Stimulated activated CD8-positive, alpha-beta memory T cell treated with anti-CD3 and anti-CD28 coated beads, Interleukin-12 subunit alpha, Interleukin-12 subunit beta, amount 100 ng/mL, for 1 hour (primary cell): ENCODE measurements at regions not wholly inside any gene's neighbourhood (a gene's known extent, or its start where the extent isn't known, plus 50 kb on each side); places are given as distances from the start of the nearest gene placed in this dataset.

Source experiments
- DNase-seq: peaks from one replicate; pipeline ENCODE4 v3.0.0-alpha.2; 2020; ENCODE audit warnings: low read depth

DNA sequence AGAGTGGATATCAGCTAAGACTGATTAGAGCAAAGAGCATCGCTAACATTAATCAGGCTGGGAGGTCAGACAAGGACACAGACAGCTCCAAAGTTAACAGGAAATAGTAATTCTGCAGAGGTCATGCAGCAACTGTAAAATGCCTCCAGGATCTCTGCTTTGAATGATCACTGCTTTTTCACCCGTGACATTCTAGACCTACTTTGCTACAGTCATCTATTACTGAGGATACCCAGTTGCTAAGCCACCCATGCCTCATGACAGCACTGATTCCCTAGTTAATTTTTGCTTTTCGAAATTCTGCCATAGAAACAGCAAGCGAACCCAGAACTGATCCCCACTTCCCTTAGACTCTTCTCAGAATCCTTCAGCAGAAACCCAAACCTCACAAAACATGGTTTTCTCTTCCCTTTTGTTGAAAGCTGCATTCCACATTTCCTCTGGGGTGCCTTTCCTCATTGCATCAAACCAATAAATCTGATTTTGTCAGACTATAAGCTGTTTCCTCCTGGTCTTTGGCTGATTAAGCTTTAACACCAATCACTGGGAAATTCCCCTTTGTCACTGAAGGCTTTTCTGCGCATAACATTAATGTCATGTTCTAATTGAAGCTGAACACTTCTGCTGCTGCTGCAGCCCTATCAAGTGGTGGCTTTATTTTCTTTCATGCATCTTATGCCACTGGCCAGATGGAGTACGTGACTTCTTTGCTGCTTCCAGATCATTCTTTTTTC is 201.1 kb upstream of the CHD1 start:
- DNase-seq = no peak

DNA sequence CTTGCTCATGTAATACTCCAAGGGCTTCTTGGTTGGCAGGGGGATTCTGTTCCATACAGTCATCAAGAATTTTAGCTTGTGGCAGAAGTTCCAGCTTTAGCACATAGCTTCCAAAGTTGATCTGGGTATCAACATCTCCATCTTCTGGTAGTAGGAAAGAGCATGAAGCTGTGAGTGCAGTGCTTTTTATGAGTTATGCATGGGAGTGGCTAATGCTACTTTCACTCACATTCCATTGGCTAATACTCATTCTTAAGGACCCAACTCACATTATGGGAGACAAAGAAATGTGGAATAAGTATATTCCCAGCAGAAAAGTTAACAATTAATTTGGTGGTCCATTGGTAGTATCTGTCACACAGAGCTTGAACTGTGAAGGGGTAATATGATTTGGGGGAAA is 194.2 kb upstream of the CHD1 start:
- no peak for DNase-seq

DNA sequence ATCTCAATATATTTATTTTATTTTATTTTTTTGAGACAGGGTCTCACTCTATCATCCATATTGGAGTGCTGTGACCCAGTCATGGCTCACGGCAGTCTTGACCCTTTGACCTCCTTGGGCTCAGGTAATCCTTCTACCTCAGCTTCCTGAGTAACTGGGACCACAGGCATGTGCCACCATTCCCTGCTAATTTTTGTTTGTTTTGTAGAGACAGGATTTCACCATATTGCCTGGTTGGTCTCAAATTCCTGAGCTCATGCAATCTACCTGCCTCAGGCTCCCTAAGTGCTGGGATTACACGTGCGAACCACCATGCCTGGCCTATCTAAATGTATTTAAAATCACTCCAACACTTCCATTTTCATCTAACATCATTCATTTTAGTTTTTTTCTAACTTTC is 190.5 kb upstream of the CHD1 start:
- DNase-seq = no peak

DNA sequence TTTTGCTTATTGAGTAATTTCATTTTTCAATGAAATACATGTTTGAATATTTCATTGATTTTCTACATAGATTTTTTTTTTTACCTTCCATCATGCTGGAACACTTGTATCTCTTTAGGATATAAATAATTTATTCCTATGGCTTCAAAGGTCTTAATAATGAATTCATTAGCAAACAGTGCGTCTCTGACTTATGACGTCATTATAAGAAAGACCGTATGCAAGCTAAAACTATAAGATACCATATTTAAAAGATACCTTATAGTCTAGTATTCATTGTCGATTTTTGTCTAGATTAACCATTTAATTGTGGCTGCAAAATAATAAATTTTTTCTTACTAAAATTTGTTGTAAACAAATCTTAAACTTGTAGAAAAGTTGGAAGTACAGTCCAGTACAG is 187.7 kb upstream of the CHD1 start:
- DNase-seq = no peak

DNA sequence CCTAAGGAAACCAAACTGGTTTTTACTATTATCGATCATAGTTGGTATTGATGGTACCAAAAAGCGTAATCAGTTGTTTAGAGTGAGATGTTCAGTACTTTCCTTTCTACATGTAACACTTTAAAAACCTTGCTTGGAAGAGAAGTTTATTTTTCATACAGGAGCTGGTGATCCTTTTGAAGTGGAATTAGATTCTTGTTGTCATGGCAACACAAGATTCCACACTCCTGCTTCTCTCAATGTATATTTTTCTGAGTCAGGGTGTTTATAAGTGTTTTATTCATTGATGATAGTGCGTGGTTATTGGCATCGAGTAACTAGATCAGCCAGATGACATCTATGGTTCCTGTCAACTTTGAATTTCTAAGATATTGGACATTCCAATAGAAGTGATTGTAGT is 181.1 kb upstream of the CHD1 start:
- no peak for DNase-seq

DNA sequence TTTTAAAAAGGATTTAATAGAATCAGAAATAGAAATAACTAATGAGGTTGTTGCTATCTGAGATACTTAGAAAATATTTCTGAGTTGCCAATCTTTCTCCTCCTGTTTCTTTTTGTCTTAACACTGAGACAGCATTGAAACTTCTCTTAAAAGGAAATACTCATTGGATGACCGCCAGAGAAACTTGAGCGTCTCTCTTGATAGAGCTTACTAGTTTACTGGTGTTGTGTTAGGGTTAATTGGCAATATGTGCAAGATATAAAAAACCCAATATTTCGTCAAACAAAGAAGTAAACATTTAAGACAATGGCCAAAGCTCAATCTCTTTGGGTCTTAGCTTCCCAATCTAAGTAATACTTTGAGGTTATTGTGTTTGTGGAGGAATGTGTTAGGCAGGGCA is 176.4 kb upstream of the CHD1 start:
- DNase-seq = no peak

DNA sequence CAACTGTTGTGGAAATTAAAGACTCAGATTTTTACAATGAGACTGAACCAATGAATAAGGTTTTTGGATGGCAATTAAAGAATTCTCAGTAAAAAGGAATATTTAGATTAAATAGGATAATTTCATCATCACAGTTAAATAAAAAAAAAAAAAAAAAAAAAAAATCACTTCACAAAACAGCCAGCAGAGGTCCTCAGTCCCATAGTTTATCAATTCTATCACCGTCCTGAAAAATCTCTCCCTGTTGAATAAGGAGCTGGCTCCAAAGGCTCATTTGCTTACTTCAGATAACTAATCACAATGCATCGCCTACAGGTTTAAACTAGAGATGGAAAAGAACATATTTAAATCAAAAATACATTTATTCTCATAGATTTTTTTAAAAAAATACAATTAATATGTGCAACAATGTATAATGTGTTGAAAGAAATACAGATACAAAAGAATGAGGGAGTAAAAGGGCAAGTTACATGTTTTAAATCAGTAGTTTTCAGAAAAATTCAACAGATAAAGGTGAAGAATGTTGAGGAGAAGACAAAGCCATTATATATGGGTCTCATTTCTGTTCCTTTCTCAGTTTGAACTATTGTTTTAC is 175.8 kb upstream of the CHD1 start:
- DNase-seq = no peak

DNA sequence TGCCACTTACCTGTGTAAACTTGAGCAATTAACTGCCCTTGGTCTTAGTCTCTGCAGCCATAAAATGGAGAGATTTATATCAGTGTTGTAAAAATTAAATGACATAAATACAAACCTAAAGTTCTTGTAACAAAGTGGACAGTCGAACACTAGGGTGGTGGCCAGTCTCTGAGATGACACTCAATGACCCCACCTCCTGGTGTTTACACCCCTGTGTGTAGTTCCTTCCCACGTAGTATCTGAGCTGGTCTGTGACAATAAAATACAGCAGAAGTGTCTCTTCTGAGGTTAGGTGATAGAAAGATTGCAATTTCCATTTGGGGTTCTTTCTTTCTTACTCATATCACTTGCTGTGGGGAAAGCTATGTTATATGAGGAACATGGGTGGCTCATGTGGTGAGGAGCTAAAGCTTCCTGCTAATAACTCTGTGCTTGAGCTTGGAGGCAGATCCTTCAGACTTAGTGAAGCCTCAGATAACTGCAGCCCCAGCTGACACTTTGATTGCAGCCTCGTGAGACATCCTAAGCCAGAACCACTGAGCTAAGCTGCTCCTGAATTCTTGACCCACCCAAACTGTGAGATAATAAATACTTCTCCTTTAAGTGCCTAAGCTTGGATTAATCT is 173.4 kb upstream of the CHD1 start:
- no peak for DNase-seq

DNA sequence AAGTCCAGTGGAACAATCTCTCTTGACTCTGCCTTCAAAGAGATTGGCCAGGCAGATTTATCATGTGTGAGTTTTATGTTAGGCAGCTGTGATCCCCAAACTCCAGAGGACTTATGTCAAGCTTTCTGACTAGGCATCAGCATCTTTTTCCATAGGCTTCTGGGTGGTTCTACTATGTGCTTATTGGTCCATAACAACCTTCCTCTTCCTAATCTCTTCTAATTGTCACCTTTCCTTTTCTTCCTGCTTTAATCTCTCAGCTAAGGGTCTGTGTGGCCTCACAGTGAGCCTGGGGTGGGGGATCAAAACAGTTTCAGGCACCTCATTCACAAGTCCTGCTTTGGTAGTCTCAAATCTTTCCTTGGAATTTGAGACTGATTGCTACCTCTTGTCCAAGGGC is 170.9 kb upstream of the CHD1 start:
- no peak for DNase-seq

DNA sequence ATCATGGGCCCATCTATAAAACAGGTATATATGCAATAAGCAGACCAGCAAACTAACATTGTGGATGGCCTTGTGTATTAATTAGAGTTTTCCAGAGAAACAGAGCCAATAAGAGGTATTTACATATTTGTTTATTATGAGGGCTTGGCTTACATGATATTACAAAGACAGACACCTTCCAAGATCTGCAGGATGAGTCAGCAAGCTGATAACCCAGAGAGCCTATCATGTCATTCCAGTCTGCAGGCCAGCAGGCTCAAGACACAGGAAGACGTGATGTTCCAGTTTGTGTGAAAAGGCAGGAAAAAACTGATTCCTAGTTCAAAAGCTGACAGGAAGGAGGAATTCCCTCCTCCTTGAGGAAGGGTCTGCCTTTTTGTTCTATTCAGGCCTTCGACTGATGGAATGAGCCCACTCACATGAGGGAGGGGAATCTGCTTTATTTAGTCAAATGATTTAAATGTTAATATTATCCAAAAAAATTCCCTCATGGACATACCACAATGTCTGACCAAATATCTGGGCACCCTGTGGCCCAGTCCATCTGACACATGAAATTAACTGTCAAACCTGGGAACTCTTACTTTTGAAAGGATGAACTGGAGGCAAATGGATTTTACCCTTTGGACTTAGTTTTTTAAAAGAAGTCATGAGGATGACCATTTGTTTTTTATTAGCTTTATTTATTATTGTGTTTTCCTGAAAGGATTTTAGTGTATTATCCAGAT is 161.2 kb upstream of the CHD1 start:
- no peak for DNase-seq

DNA sequence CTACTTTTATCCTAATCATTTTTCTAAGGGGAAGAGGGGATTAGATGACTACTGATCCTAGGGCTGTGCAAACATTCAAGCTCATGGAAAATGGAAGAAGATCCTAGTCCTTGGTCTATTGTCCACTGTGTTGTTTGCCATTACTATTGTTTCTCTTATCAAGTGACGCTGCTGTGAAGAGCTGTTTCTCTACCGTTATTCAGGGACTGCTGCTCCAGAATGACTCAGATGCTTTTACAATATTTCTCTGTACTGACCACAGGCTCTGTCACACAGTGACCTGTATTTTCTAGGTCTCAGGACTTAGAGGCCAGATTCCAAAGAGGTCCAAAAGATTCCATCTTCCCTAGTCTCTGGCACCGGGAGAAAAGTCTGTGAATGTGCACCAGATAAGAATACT is 159.5 kb upstream of the CHD1 start:
- no peak for DNase-seq

DNA sequence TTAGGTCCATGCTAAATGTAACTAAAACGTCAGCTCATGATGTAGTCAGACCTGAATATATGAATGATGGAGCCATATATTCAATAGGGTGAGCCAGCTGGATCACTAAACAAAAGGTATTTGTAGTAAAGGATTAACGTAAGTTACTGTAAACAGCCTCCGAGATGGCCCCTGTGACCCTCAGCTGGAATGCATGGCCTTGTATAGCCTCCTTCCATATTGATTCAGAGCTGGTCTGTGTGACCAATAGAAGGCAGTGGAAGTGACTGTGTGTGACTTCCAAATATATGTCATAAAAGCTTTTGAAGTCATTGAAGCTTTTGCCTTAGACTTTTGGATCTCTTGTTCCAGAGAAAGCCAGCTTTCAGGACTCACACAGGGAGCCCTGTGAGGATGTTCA is 154.4 kb upstream of the CHD1 start:
- no peak for DNase-seq

DNA sequence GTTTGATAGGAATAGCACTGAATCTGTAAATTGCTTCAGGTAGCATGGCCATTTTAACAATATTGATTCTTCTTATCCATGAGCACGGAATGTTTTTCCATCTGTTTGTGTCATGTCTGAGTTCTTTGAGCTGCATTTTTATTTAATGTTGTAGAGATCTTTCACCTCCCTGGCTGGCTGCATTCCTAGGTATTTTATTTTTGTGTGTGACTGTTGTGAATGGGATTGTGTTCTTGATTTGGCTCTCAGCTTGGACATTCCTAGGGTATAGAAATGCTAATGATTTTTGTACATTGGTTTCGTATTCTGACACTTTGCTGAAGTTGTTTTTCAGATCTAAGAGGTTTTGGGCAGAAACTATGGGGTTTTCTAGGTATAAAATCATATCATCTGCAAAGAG is 152.9 kb upstream of the CHD1 start:
- DNase-seq = no peak

DNA sequence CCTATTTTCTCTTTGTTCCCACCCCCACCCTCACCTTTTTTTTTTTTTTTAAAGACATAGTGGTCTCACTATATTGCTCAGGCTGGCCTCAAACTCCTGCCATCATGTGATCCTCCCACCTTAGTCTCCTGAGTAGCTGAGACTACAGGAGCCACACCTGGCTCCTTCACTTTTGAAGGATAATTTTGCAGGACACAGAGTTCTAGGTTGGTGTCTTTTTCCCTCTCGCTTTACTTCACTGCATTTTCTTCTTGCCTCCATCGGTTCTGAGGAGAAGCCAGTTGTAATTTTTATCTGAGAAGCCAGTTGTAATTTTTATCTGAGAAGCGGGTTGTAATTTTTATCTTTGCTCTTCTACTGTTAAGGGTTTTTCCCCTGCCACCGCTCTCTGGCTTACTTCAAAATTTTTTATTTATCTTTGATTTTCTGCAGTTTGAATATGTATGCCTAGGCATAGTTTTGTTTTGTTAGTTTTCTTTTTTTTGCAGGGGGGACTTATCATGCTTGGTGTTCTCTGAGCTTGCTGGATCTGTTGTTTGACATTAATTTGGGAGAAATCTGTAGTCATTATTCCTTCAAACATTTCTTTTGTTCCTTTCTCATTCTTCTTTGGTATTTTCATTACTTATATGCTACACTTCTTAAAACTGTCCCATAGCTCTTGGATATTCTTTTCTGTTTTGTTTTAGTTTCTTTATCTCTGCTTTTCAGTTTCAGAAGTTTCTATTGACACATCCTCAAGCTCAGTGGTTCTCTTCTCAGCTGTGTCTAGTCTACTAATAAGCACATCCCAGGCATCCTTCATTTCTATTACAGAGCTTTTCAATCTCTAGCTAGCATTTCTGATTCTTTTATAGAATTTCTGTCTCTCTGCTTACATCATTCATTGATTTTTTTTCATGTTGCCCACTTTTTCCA is 148.2 kb upstream of the CHD1 start:
- no peak for DNase-seq

DNA sequence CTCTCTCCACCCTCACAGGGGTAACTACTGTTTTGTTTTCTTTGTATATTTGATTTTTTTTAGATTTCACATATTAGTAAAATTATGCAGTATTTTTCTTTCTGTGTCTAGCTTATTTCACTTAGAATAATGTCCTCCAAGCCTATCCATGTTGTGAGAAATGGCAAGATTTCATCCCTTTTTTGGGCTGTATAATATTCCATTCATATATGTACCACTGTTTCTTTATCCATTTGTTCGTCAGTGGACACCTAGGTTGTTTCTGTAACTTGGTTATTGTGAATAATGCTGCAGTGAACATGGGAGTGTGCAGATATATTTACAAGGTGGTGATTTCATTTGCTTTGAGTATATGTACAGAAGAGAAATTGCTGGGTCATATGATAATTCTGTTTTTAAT is 144.0 kb upstream of the CHD1 start:
- DNase-seq = no peak

DNA sequence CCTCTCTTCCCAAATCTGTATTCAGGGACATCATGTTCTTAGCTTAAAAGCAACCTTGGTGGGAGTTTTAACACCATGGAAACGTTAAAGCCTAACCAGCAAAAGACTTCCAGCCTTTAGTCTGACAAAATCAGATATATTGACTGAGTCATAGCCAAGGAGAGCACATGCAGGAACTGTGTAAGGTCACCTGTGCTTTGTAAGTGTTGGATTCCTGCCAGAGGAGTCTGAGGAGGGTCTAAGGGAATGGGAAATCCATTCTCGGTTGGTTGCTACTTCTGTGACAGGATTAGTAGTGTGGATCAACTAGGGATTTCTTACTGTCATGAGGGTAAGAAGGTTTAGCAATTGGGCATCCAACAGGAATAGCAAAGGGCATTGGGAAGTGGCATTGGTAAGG is 142.0 kb upstream of the CHD1 start:
- DNase-seq = no peak

DNA sequence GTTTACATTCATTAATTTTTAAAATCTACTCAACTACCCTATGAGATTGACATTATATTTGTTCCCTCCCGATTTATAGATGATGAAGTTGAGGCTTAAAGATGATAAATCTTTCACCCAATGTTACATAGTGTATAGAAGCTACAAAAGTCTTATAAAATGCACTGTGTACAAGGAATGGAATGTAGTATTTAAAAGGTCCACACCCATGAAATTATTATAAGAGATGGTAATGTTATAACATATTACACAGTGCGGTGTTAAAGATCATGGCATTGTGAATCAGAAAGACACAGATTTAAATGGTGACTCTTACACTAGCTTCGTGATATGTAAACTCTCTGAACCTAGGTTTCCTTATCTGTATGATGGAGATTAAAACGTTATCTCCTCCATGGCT is 141.6 kb upstream of the CHD1 start:
- DNase-seq = no peak

DNA sequence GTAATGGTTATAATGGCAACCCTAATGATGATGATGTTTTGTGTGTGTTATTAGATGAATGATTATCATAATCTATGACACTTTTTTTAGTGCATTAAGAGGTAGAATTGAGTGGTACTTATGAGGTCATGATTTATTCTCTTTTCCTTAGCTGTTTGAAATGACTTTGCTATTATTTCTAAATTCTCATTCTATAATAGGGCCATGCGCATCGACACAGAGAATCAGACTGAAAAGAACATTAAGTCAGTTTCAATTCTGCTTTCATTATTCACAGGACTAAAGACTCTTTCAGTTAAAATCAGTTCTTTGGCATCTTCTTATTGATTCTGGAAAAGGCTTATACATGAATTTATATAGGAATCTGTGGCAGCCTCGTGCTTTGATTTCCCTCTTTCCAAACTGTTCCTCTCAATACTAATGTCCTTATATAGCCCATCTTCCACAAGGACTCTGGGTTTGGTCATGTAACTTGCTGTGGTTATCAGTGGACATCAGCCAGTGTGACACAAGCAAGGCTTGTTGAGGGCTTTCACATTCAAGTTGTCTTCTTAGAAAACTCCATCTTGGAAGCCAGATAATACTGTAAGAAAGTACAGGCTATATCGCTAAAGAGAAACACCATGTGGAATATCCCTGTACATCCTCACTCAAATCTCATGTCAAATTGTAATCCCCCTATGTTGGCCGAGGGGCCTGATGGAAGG is 140.3 kb upstream of the CHD1 start:
- no peak for DNase-seq

DNA sequence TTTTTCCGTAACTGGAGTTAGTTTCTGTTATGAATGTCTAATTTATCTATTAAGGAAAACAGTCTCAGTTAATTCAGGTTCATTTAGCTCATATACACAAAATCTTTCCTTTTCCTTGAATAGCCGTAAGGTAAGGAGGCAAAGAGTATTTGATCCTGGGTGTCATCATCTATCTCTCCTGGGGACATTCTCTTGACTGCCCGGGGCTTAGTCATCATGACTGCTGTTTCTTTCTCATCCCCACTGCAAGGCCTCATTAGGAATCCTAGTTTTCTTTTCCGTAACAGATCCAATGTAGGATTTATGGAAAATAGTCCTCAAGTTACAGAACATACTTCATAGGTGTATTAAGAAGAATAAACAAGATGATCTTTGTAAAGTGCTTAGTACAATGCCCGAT is 134.9 kb upstream of the CHD1 start:
- no peak for DNase-seq

DNA sequence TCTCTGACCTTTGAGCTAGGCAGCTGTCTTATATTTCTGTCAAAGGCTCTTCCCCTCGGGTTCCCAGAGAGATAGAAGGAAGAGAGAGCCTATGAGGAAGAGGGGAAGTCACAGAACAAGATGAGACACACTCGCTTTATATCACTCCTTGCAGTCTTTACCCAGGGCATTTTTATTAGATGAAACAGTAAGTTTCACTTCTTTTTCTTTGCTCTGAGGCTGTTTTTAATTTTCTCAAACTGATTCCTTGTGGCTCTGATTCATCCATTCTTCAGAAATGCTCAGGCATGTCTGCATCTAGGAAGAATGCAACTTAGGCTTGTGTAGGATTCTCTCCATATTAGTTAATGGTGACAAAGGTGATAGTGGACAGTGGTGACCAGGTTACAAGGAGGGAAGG is 132.9 kb upstream of the CHD1 start:
- no peak for DNase-seq

DNA sequence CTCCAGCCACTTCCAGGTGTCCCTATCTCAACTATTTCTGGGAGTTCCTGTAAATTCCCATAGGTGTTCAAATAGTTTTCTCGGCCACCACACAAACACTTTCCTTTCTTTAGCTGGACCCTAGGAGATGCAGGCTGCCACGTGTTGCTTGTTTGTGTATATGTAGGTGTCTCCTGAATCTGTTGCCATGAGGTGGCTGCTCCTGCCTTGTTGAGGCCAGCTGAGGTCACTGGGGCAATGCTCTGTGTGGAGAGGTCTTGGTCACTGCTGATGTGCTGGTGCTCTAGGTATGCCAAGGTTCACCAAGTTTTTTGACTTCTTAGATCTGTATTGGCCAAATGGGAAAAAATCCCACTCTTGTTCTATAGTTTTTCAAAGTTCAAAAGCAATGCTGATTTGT is 132.5 kb upstream of the CHD1 start:
- DNase-seq = no peak
